ENCODE measurements at regions not wholly inside any gene's neighbourhood (a gene's known extent, or its start where the extent isn't known, plus 50 kb on each side); places are given as distances from the start of the nearest gene placed in this dataset.

- DNase-seq: no peak
Observed at GRCh38 chr1:2919841-2920240, 101.4 kb upstream of the ACTRT2 start.

- DNase-seq: no peak
Observed at GRCh38 chr1:2920421-2921015, 100.7 kb upstream of the ACTRT2 start.

- DNase-seq: peak; percentile 42
Observed at GRCh38 chr1:2921970-2922686, 99.1 kb upstream of the ACTRT2 start.

GRCh38 chr1:2923351-2923750 lies 97.9 kb upstream of the ACTRT2 start:
- DNase-seq: no peak

GRCh38 chr1:2925291-2925690 lies 96.0 kb upstream of the ACTRT2 start:
- no peak for DNase-seq

- DNase-seq: no peak
Observed at GRCh38 chr1:2925918-2926317, 95.3 kb upstream of the ACTRT2 start.

- no peak for DNase-seq
Observed at GRCh38 chr1:2926447-2927055, 94.7 kb upstream of the ACTRT2 start.

- no peak for DNase-seq
Observed at GRCh38 chr1:2927393-2928360, 93.6 kb upstream of the ACTRT2 start.

- peak; percentile 37 for DNase-seq
Observed at GRCh38 chr1:2928366-2929325, 92.6 kb upstream of the ACTRT2 start.

GRCh38 chr1:2929335-2929734 lies 91.9 kb upstream of the ACTRT2 start:
- DNase-seq: no peak

GRCh38 chr1:2930016-2930815 lies 91.1 kb upstream of the ACTRT2 start:
- no peak for DNase-seq

- DNase-seq: no peak
Observed at GRCh38 chr1:2930913-2931723, 90.1 kb upstream of the ACTRT2 start.

GRCh38 chr1:2931724-2932401 lies 89.4 kb upstream of the ACTRT2 start:
- no peak for DNase-seq

- DNase-seq: no peak
Observed at GRCh38 chr1:2932671-2933350, 88.5 kb upstream of the ACTRT2 start.

- no peak for DNase-seq
Observed at GRCh38 chr1:2933431-2934155, 87.7 kb upstream of the ACTRT2 start.

- DNase-seq: no peak
Observed at GRCh38 chr1:2934156-2934540, 87.1 kb upstream of the ACTRT2 start.

- DNase-seq: no peak
Observed at GRCh38 chr1:2934642-2935081, 86.6 kb upstream of the ACTRT2 start.

- no peak for DNase-seq
Observed at GRCh38 chr1:2935184-2935583, 86.1 kb upstream of the ACTRT2 start.

Measured in retina (tissue), 1 donor.